ENCODE measurements at regions not wholly inside any gene's neighbourhood (a gene's known extent, or its start where the extent isn't known, plus 50 kb on each side); places are given as distances from the start of the nearest gene placed in this dataset.

GRCh38 chr5:97745817-97746216 lies 562.8 kb upstream of the RIOK2 start:
- DNase-seq: no peak

- DNase-seq: no peak
Measured at GRCh38 chr5:97750576-97750975, 567.5 kb upstream of the RIOK2 start.

- no peak for DNase-seq
Measured at GRCh38 chr5:97751540-97751939, 568.5 kb upstream of the RIOK2 start.

- no peak for DNase-seq
Measured at GRCh38 chr5:97752871-97753270, 569.8 kb upstream of the RIOK2 start.

DNA sequence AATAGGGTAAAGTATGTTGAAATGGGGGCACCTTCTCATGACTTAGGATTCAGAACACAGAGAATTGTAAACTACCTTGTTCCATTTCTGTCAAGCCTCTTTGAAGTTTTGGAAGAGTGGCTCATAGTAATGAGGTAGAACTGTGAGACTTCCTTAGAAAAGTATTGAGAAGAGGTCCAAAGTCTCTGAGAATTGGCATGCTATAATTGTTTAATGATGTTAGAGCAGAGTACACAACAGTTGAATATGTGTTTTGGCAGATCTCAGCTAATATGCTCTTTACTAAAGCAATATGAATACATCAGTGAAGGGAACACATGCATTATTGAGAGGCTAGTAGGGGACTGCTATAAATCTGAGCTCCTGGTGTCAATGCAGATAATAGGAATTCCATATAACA lies 579.4 kb upstream of the RIOK2 start:
- DNase-seq: no peak

GRCh38 chr5:97764700-97765099 lies 581.7 kb upstream of the RIOK2 start:
- no peak for DNase-seq

- DNase-seq: no peak
Measured at GRCh38 chr5:97778451-97778850, 595.4 kb upstream of the RIOK2 start.

GRCh38 chr5:97788369-97788768 lies 605.3 kb upstream of the RIOK2 start:
- no peak for DNase-seq

- DNase-seq: no peak
Measured at GRCh38 chr5:97797994-97798451, 615.0 kb upstream of the RIOK2 start.

DNA sequence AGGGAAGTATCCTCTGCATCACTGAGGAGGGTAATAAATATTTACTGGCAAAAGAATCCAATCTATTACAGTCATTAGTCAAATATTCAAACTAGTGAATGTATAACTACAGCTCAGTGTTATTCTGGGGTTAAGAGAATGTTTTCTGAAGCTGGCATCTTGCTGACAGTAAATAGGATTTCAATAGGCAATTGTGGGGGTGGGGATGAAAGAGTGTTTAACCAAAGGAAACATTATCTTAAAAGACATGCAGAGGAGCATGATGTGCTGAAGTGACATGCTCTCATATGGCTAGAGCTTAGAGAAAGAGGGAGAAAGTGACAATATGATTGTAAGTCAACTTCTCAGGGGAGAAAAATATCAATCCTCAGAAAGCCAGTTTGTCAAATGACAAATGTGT lies 618.4 kb upstream of the RIOK2 start:
- DNase-seq: no peak

DNA sequence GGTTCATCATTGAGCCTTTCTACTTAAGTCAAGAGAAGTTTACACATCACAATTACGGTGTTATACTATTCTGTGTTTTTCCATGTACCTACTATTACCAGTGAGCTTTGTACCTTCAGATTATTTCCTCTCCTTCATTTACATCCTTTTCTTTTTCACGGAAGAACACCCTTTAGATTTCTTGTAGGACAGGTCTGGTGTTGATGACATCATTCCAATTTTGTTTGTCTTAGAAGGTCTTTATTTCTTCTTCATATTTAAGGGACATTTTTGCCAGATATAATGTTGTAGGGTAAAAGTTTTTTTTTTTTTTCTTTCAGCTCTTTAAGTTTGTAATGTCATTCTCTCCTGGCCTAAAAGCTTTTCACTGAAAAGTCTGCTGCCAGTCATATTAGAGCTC lies 637.1 kb upstream of the RIOK2 start:
- DNase-seq: no peak

GRCh38 chr5:97832645-97833296 lies 649.7 kb upstream of the RIOK2 start:
- no peak for DNase-seq

- DNase-seq: no peak
Measured at GRCh38 chr5:97834561-97834960, 651.5 kb upstream of the RIOK2 start.

DNA sequence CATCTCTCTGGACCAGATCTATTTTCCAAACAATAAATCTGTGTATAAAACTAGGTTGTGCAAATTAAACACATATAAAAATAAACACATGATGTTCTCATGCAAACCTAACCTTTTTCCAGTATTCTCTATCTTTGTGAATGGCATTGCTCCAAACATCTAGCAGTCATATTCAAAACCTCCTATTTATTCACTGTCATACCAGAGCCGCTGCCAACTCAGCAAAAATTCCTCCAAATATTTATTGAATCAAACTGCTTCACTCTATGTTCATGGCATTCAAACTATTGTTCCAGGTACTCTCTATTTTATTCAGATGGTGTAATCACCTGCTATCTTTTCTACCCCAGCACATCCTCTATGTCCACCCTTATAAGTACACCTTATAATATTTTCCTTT lies 652.1 kb upstream of the RIOK2 start:
- DNase-seq: no peak

DNA sequence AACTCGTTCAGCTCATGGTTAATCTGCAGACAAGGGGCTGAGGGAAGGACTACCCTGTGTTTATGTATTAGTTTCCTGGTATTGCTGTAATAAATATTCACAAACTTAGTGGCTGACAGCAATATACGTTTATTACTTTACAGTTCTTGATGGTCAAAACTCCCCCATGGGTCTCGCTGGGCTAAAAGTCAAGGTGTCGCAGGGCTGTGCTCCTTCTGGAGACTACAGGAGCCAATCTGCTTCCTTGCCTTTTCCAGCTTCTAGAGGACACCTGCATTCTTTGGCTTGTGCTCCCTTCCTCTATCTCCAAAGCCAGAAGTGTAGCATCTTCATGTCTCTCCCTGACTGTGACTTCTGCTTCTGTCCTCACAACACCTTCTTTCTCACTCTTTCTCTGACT lies 653.8 kb upstream of the RIOK2 start:
- no peak for DNase-seq

GRCh38 chr5:97838214-97838613 lies 655.2 kb upstream of the RIOK2 start:
- no peak for DNase-seq

GRCh38 chr5:97839341-97840086 lies 656.5 kb upstream of the RIOK2 start:
- no peak for DNase-seq

DNA sequence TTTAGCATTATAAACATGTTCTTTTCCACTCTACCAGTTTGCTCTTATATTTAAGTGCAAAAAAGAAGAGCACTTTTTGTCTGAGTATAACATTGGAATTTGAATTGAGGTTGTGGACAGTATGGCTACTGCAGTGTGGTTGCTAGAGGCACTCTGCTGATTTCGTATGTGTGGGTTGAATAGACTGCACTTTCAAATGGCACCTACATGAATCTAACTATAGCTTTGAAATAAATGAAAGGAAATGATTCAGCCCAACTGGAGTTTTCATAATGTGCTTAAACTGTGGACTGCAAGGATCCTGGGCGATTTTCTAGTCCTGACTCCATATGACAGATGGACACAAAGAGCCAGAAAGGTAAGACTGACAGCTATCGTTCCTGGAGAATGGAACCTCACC lies 657.6 kb upstream of the RIOK2 start:
- no peak for DNase-seq

DNA sequence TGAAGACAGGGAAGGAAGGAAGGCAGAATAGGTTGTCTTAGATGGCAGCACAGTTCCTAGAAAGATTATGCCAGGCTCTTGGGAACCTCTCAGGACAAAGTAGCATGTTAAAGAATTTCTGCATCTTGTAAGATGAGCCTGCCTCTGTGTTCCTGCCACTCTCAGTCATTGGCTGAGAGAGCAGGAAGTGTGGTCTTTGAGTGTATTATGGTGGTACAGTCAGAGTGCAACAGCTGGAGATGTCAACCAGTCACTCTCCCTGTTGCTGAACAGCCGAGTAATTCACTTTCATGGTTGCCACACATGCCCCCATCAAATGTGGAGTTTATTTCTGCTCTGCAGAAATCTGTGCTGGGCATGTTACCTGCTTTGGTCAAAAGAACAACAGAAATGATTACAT lies 659.6 kb upstream of the RIOK2 start:
- DNase-seq: no peak

GRCh38 chr5:97844797-97845196 lies 661.8 kb upstream of the RIOK2 start:
- DNase-seq: no peak

GRCh38 chr5:97846643-97847042 lies 663.6 kb upstream of the RIOK2 start:
- no peak for DNase-seq

DNA sequence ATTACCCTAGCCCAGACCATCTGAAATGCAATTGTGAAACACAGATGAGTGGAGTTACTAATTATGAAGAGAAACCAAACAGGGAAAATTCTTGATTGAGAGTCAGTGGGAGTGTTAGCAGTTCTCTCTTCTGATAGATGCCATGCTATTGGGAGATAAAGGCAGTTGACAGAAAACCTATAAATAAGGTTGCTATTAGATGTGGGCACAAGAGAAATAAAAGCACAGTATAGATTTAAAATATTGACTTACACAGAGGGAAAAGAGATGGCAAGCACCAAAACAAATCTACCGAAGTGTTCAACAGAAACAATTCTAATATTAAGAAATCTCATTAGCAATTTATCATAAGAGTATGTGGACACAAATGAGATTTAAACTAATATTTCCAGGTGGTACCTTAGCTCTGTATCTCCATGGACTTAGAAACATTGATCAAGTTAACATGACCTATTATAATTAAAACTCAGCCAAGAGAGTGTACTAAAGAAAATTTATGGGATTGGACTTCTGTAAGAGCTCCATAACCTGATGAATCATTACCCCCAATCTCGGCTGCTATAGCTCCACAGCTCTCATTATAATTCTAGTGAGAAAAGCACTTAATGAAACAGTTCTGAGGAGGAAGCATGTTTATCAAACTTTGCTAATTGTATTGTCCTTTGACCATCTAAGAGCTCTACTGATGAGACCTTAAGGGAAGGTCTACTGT lies 665.0 kb upstream of the RIOK2 start:
- no peak for DNase-seq

- DNase-seq: no peak
Measured at GRCh38 chr5:97851036-97851435, 668.0 kb upstream of the RIOK2 start.

Data from NCI-H2227 treated with DMSO at 0.1 percent for 48 hours (cell line).